T-cell (primary cell): ENCODE measurements at regions not wholly inside any gene's neighbourhood (a gene's known extent, or its start where the extent isn't known, plus 50 kb on each side); places are given as distances from the start of the nearest gene placed in this dataset.

Experiments used
- ATAC-seq, 4 experiments: fragments of 200-7000 bp in 3 of 4; fragments of 150-1000 bp in 1 of 4; cut with Tn5 transposase; replicated peaks in 1 of 4; 1 replicate in 3 of 4; 2 replicates in 1 of 4; pipeline ENCODE4 v1.10.0; 2021; ENCODE audit warnings: moderate library complexity in 3 of 4, mild to moderate bottlenecking in 2 of 4, moderate number of reproducible peaks in 1 of 4
- CTCF ChIA-PET, 2 donors: fragments of 300-600 bp; sonication (Branson Sonifier 250); formaldehyde crosslinking; loops; one replicate each; lab custom pipeline; 2022; ENCODE audit warnings: antibody characterized with exemption in 2 of 2; lab: Charles Lee
- POLR2A ChIA-PET, 2 donors: fragments of 300-600 bp; sonication (Branson Sonifier 250); formaldehyde crosslinking; loops; one replicate each; lab custom pipeline; 2022; ENCODE audit warnings: antibody characterized with exemption in 2 of 2; lab: Charles Lee
- DNase-seq, 35 experiments: peaks; one replicate each; pipeline versions ENCODE4 v3.0.0 to v3.0.0-alpha.2; 2013 to 2023
- H3K27ac ChIP-seq: one replicate; pipeline ENCODE4 v1.5.1; 2013; ENCODE audit warnings: low read length
- H3K27me3 ChIP-seq, 2 experiments: replicated peaks in 1 of 2; 1 replicate in 1 of 2; 2 replicates in 1 of 2; pipeline versions ENCODE4 v1.6.1 to v1.7.0; 2013; ENCODE audit warnings: low read length in 1 of 2, mixed read lengths in 1 of 2; ENCODE audit not compliant: control insufficient read depth in 2 of 2, insufficient read depth in 2 of 2; ENCODE audit errors: extremely low read depth in 1 of 2
- H3K36me3 ChIP-seq, 2 donors: 1 replicate in 1 of 2; 2 replicates in 1 of 2; pipeline versions ENCODE4 v1.6.1 to v1.7.0; 2013; ENCODE audit warnings: low read length in 1 of 2; ENCODE audit not compliant: control insufficient read depth in 2 of 2, insufficient read depth in 1 of 2; ENCODE audit errors: extremely low read depth in 1 of 2
- H3K4me1 ChIP-seq, 2 experiments: 1 replicate in 1 of 2; 2 replicates in 1 of 2; pipeline versions ENCODE4 v1.6.1 to v1.7.0; 2013; ENCODE audit warnings: low read length in 2 of 2, mixed read lengths in 1 of 2; ENCODE audit not compliant: insufficient read depth in 2 of 2, control insufficient read depth in 1 of 2; ENCODE audit errors: extremely low read depth in 1 of 2
- H3K4me3 ChIP-seq, 2 donors: 1 replicate in 1 of 2; 2 replicates in 1 of 2; pipeline versions ENCODE4 v1.5.1 to v1.7.0; 2013; ENCODE audit warnings: mild to moderate bottlenecking in 2 of 2, low read length in 1 of 2, moderate library complexity in 1 of 2; ENCODE audit not compliant: control insufficient read depth in 1 of 2; ENCODE audit errors: extremely low read depth in 1 of 2
- H3K9me3 ChIP-seq: 2 replicates; pipeline ENCODE4 v1.7.0; 2013
- H3K27ac Mint-ChIP-seq, 2 donors: one replicate each; pipeline ENCODE4 v1.8.0; 2020 to 2021; ENCODE audit warnings: mild to moderate bottlenecking in 2 of 2, mixed read lengths in 2 of 2
- H3K27me3 Mint-ChIP-seq, 2 donors: one replicate each; pipeline ENCODE4 v1.8.0; 2021 to 2022; ENCODE audit warnings: mixed read lengths in 2 of 2
- H3K36me3 Mint-ChIP-seq: one replicate; pipeline ENCODE4 v1.8.0; 2021; ENCODE audit warnings: mixed read lengths
- H3K4me1 Mint-ChIP-seq, 3 donors: one replicate each; pipeline ENCODE4 v1.8.0; 2020 to 2022; ENCODE audit warnings: mixed read lengths in 3 of 3, mild to moderate bottlenecking in 1 of 3
- H3K4me3 Mint-ChIP-seq, 3 donors: one replicate each; pipeline ENCODE4 v1.8.0; 2020 to 2022; ENCODE audit warnings: mild to moderate bottlenecking in 3 of 3, mixed read lengths in 3 of 3, moderate library complexity in 3 of 3
- H3K9me3 Mint-ChIP-seq, 3 donors: one replicate each; pipeline ENCODE4 v1.8.0; 2020 to 2022; ENCODE audit warnings: mixed read lengths in 3 of 3
- WGBS: methylation state at CpG from one replicate; pipeline ENCODE4 v1.1.5; 2013; ENCODE audit warnings: missing lambda C conversion rate; ENCODE audit not compliant: insufficient coverage; 5-methylcytosine and 5-hydroxymethylcytosine counted together

DNA sequence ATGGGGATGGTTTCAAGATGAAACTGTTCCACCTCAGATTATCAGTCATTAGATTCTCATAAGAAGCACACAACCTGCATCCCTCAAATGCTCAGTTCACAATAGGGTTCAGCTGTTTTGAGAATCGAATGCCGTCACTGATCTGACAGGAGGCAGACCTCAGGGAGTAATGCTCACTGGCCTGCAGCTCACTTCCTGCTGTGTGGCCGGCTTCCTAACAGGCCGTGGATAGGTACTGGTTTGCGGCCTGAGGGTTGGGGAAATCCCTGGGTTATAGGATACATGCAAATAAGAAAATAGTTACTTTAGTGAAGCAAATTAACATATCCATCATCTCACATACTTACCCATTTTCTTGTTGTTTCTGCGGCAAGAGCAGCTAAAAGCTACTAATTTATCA, 160.4 kb downstream of the MAD2L1 start:
- H3K27ac ChIP-seq: no peak overlapping the region
- Mint-ChIP-seq H3K27me3 (no peaks in the 10 kb centered on the region), H3K36me3 (no peaks in the 10 kb centered on the region), H3K27ac (no peak overlapping the region), H3K9me3 (peaks cover 3 to 13% (median 9%) of the 10 kb centered on the region in 3 donors), H3K4me1 (no peaks in the 10 kb centered on the region), H3K4me3 (no peak overlapping the region)
- ChIA-PET POLR2A (no interaction called here), CTCF (no interaction called here)
- DNase-seq: no peak
- H3K9me3 ChIP-seq: no peaks in the 10 kb centered on the region
- no peak for ATAC-seq
- H3K4me3 ChIP-seq: no peak overlapping the region
- no peaks in the 10 kb centered on the region for H3K4me1 ChIP-seq
- H3K27me3 ChIP-seq: no peaks in the 10 kb centered on the region
- no CpG with 5 or more reads among the region's 6 CpGs for WGBS
- H3K36me3 ChIP-seq: no peaks in the 10 kb centered on the region

DNA sequence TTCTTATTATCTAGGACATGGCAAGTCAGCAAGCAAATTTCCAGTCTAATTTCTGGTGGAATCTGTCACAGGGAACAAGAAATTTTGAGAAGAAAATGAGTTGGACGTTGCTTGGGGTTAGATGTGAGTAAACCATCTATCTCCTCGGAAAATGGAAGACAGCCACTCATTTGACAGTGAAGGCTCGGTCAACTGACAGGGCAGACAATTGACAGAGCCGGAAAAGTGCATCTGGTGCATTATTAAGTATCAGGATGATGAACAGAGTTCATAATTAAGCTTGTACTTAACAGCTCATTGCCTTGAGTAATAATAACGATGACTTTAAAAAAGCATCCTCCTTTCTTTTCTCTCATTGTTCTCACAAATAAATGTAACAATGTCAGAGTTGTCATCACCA, 168.4 kb downstream of the MAD2L1 start:
- CTCF ChIA-PET: no interaction called here
- Histone ChIP-seq H3K36me3 (no peaks in the 10 kb centered on the region), H3K27ac (no peak overlapping the region), H3K4me3 (no peak overlapping the region), H3K9me3 (no peaks in the 10 kb centered on the region), H3K4me1 (no peaks in the 10 kb centered on the region), H3K27me3 (no peaks in the 10 kb centered on the region)
- no peak for ATAC-seq
- H3K36me3 Mint-ChIP-seq: no peaks in the 10 kb centered on the region
- H3K4me1 Mint-ChIP-seq: no peaks in the 10 kb centered on the region
- WGBS: 50% methylated on average over 1 of the region's 5 CpGs
- H3K9me3 Mint-ChIP-seq: peaks cover 0 to 3% (median 2%) of the 10 kb centered on the region in 3 donors
- H3K27me3 Mint-ChIP-seq: no peaks in the 10 kb centered on the region
- no peak overlapping the region for H3K4me3 Mint-ChIP-seq
- POLR2A ChIA-PET: no interaction called here
- no peak overlapping the region for H3K27ac Mint-ChIP-seq
- no peak for DNase-seq

DNA sequence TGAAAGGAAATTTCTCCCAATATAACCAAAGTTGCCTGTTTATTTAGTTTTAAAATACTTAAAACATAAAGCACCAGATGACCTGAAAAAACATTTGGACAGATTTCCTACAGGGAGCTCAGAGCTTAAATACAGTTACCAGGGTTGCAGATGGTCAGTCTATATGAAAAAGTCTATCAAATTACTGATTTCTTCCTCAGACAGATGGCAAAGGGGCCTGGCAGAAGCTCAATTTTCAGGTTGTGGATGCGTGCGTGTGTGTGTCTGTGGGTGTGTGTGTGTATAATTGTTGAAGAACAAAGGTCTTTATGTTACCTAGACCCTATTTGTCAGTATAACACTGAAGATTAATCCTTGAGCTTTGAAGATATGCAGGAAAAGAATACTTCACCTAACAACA, 169.4 kb downstream of the MAD2L1 start:
- Histone ChIP-seq H3K36me3 (no peaks in the 10 kb centered on the region), H3K27me3 (no peaks in the 10 kb centered on the region), H3K4me3 (no peak overlapping the region), H3K9me3 (no peaks in the 10 kb centered on the region), H3K4me1 (no peaks in the 10 kb centered on the region), H3K27ac (no peak overlapping the region)
- ChIA-PET POLR2A (no interaction called here), CTCF (no interaction called here)
- peaks cover 0 to 3% (median 2%) of the 10 kb centered on the region in 3 donors for H3K9me3 Mint-ChIP-seq
- no CpG with 5 or more reads among the region's 2 CpGs for WGBS
- ATAC-seq (no peak), DNase-seq (no peak)
- H3K4me3 Mint-ChIP-seq: no peak overlapping the region
- no peaks in the 10 kb centered on the region for H3K4me1 Mint-ChIP-seq
- H3K27ac Mint-ChIP-seq: no peak overlapping the region
- no peaks in the 10 kb centered on the region for H3K36me3 Mint-ChIP-seq
- no peaks in the 10 kb centered on the region for H3K27me3 Mint-ChIP-seq

DNA sequence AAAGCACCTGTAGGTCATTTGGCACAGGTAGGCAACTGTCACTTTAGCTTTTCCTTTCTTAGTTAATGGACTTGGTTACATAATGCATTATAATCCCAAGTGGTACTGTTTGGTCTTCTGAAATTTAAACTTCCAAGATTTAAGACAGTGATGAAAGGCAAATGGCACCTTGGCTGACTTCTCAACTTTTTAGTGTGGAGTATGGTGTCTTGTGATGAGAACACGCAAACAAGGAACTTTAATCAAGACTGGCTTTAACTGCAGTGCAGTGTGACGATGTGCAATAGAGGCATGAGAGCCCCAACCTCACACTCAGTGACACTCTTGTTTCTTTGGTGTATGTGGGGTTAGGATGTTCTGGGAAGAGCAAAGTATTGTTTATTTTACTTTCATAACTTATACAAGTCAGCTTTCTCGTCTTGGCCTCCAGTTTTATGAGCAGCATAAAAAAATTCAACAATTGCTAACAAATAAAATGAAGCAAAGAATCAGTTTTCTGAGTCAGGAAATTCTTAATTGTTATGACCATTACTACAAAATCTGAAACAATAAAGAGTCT, 171.9 kb downstream of the MAD2L1 start:
- H3K4me1 Mint-ChIP-seq: no peaks in the 10 kb centered on the region
- H3K27ac Mint-ChIP-seq: no peak overlapping the region
- Histone ChIP-seq H3K4me1 (no peaks in the 10 kb centered on the region), H3K27ac (no peak overlapping the region), H3K36me3 (no peaks in the 10 kb centered on the region), H3K27me3 (no peaks in the 10 kb centered on the region), H3K9me3 (no peaks in the 10 kb centered on the region), H3K4me3 (no peak overlapping the region)
- ATAC-seq (no peak), DNase-seq (no peak)
- ChIA-PET CTCF (interaction anchor here in 1 of 2 donors (1.1 kb wide), 1 partner anchor 18 kb away, joined by 3 read pairs; no protein-coding TSS in a partner anchor), POLR2A (interaction anchor here in 1 of 2 donors (0.5 kb wide), 1 partner anchor 760 kb away, joined by 3 read pairs; no protein-coding TSS in a partner anchor)
- no CpG with 5 or more reads among the region's 3 CpGs for WGBS
- no peak overlapping the region for H3K4me3 Mint-ChIP-seq
- H3K27me3 Mint-ChIP-seq: no peaks in the 10 kb centered on the region
- no peaks in the 10 kb centered on the region for H3K36me3 Mint-ChIP-seq
- H3K9me3 Mint-ChIP-seq: peaks cover 0 to 3% (median 2%) of the 10 kb centered on the region in 3 donors

DNA sequence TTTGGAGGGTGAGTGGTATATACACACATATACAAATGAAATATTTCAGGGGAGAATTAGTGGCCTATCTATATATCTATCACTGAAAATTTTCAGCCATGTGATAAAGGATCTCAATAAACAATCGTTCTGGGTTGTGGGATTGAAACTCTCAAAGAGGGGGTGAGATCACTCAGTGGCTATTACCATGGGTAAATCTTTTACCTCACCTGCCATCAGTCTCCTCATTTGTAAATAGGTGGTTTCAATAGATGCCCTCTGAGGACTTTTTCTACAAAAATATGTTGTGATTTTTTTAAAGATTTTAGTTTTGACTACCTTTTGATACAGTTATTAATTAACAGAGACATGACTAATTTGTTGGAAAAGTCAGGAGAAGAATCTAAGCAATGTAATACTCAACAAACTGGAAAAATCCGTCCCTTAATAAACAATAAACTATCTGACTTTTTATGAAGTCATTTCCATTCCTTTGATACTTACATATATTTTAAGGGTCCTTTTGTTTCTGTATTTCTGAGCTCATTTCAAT, 192.8 kb downstream of the MAD2L1 start:
- no peaks in the 10 kb centered on the region for H3K9me3 Mint-ChIP-seq
- POLR2A ChIA-PET: interaction anchor here in 1 of 2 donors (0.6 kb wide), 1 partner anchor 552 kb away, joined by 3 read pairs; no protein-coding TSS in a partner anchor
- H3K4me1 Mint-ChIP-seq: no peaks in the 10 kb centered on the region
- Histone ChIP-seq H3K4me3 (no peak overlapping the region), H3K27ac (no peak overlapping the region), H3K36me3 (no peaks in the 10 kb centered on the region), H3K9me3 (no peaks in the 10 kb centered on the region), H3K27me3 (no peaks in the 10 kb centered on the region), H3K4me1 (no peaks in the 10 kb centered on the region)
- H3K27me3 Mint-ChIP-seq: no peaks in the 10 kb centered on the region
- ATAC-seq (no peak), DNase-seq (no peak)
- no peak overlapping the region for H3K4me3 Mint-ChIP-seq
- H3K27ac Mint-ChIP-seq: no peak overlapping the region
- WGBS: no CpG with 5 or more reads among the region's 2 CpGs
- H3K36me3 Mint-ChIP-seq: no peaks in the 10 kb centered on the region
- CTCF ChIA-PET: no interaction called here

DNA sequence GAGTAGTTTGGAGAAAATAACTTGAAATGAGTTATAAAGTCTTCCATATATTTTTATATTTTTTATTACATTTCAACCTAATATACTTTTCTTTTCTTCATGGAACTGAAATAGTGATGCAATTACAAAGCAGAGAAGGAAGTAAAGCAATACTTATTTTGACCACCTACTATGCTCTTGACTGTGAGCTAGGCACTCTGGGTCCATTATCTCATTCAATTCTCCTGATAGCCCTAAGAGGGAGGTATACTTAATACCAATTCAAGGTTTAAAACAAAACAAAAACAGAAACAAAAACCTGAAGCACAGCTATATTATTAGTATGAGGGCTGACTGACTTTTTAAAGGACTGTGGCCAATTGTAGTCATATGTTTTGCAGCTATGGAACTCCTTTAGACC, 193.5 kb downstream of the MAD2L1 start:
- Mint-ChIP-seq H3K27ac (no peak overlapping the region), H3K36me3 (no peaks in the 10 kb centered on the region), H3K4me3 (no peak overlapping the region), H3K4me1 (no peaks in the 10 kb centered on the region), H3K27me3 (no peaks in the 10 kb centered on the region), H3K9me3 (no peaks in the 10 kb centered on the region)
- no peak overlapping the region for H3K4me3 ChIP-seq
- no peak for DNase-seq
- CTCF ChIA-PET: no interaction called here
- no peak overlapping the region for H3K27ac ChIP-seq
- H3K36me3 ChIP-seq: no peaks in the 10 kb centered on the region
- no peaks in the 10 kb centered on the region for H3K9me3 ChIP-seq
- POLR2A ChIA-PET: no interaction called here
- no peaks in the 10 kb centered on the region for H3K27me3 ChIP-seq
- ATAC-seq: no peak
- H3K4me1 ChIP-seq: no peaks in the 10 kb centered on the region
